ENCODE measurements at regions not wholly inside any gene's neighbourhood (a gene's known extent, or its start where the extent isn't known, plus 50 kb on each side); places are given as distances from the start of the nearest gene placed in this dataset.

DNA sequence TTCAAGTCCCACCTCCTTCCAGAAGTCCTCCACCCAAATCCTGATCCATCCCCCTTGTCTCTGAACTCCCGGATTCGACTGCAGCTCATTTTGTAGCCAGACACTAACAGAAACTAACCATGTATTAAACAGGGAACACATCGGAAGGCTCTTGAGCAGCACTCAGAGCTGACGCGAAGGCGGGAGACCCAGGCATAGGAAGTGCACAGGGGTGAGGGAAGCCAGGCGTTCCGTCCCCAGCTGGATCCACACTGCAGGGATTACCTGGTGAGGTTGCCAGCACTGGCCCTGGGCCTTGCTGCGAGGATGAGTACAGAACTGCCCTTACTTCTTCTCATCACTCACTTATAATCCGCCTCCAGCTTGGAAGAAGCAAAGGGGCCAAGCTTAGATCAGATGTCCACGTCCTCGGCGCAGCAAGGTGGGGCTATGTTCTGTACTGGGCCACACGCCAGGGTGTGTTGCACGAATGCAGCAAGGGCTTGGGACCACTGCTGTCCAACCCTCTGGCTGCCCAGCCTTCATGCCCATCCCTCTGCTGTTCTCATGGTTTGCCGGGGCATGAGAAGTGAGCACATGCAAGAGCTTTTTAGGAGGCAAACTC lies 124.2 kb upstream of the SMAD3 start:
- Histone ChIP-seq H3K36me3 (no peaks in the 10 kb centered on the region), H3K9me3 (peaks cover 0 to 15% (median 6%) of the 10 kb centered on the region in 8 donors), H3K27me3 (replicated peaks in 1 of 7) (no peaks in the 10 kb centered on the region), H3K27ac (no peak overlapping the region), H3K4me1 (peaks cover 0 to 7% (median 0%) of the 10 kb centered on the region in 6 donors), H3K4me3 (no peak overlapping the region)
- TF ChIP-seq POLR2A (IDR thresholded peaks at IDR 0.05) (no peak), POLR2AphosphoS5 (IDR thresholded peaks at IDR 0.05) (no peak)
- TF ChIP-seq, protein P1, sequence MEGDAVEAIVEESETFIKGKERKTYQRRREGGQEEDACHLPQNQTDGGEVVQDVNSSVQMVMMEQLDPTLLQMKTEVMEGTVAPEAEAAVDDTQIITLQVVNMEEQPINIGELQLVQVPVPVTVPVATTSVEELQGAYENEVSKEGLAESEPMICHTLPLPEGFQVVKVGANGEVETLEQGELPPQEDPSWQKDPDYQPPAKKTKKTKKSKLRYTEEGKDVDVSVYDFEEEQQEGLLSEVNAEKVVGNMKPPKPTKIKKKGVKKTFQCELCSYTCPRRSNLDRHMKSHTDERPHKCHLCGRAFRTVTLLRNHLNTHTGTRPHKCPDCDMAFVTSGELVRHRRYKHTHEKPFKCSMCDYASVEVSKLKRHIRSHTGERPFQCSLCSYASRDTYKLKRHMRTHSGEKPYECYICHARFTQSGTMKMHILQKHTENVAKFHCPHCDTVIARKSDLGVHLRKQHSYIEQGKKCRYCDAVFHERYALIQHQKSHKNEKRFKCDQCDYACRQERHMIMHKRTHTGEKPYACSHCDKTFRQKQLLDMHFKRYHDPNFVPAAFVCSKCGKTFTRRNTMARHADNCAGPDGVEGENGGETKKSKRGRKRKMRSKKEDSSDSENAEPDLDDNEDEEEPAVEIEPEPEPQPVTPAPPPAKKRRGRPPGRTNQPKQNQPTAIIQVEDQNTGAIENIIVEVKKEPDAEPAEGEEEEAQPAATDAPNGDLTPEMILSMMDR (IDR thresholded peaks at IDR 0.05 in 8 of 11, conservative IDR thresholded peaks at IDR 0.05 in 3 of 11), result no peak
- intact Hi-C loops (cut with DNase I; ENCODE audit: low total_unique reads), result no loop called here
- DNase-seq, result no peak
- WGBS, 5 donors, result 77 to 91% (median 84%) methylated on average over 16 of the region's 16 CpGs

DNA sequence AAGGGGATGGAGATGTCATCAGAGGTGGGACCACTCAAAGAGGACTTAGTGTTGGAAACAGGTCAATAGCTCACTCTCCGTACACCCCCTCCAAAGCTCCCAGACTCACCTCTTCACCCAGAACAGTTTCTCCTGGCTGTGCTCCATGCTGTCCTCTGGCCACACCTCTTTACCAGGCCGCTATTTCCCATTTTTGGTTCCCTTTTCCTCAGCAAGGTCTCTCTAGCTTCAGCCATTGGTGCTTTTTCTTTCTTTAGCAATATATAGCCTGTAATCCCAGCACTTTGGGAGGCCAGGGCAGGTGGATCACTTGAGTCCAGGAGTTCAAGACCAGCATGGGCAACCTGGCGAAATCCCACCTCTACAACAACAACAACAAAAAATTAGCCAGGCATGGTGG lies 123.6 kb upstream of the SMAD3 start:
- intact Hi-C loops (cut with DNase I; ENCODE audit: low total_unique reads), result no loop called here
- no peak for DNase-seq
- WGBS, 5 donors, result 65 to 86% (median 79%) methylated on average over 3 of the region's 3 CpGs
- peaks cover 0 to 12% (median under 1%) of the 10 kb centered on the region in 6 donors for H3K4me1 ChIP-seq
- H3K27ac ChIP-seq, result no peak overlapping the region
- H3K36me3 ChIP-seq, result no peaks in the 10 kb centered on the region
- no peak for TF ChIP-seq POLR2AphosphoS5 (IDR thresholded peaks at IDR 0.05)
- no peak for TF ChIP-seq POLR2A (IDR thresholded peaks at IDR 0.05)
- TF ChIP-seq, protein P1 (IDR thresholded peaks at IDR 0.05 in 8 of 11, conservative IDR thresholded peaks at IDR 0.05 in 3 of 11), result no peak
- H3K27me3 ChIP-seq (replicated peaks in 1 of 7), result no peaks in the 10 kb centered on the region
- no peak overlapping the region for H3K4me3 ChIP-seq
- H3K9me3 ChIP-seq, result peaks cover 0 to 15% (median 6%) of the 10 kb centered on the region in 8 donors

DNA sequence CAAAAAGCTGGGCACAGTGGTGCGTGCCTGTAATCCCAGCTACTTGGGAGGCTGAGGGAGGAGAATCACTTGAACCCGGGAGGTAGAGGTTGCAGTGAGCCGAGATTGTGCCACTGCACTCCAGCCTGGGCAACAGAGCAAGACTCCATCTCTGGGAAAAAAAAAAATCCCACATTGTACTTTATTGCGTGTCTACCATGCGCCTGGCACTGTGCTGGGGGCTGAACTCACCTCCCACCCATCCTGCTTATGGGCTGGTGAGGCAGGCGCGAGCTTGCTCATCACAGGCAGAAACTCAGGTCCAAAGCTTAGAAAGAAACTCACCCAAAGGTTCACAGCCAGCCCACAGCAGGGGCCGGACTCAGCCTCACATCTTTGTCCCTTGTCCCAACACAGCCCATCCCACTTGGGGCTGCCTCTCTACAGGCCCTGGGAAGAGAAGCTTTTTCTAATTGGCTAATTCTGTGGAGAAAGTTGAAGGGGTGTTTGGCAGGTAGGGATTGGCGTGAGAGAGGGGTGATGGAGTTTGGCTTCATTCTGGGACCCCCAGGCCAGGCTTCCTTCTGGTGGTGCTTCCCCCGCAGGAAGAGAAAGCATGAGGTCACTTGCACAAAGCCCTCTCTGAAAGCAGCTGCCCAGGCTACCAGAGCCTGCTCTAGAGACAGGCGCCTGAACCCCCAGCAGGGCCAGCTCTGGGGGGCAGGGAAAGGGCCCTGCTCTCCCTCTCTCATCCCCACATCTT lies 122.6 kb upstream of the SMAD3 start:
- H3K27me3 ChIP-seq (replicated peaks in 1 of 7), result no peaks in the 10 kb centered on the region
- intact Hi-C loops (cut with DNase I; ENCODE audit: low total_unique reads), result no loop called here
- no peaks in the 10 kb centered on the region for H3K36me3 ChIP-seq
- no peak for DNase-seq
- TF ChIP-seq, protein P1 (IDR thresholded peaks at IDR 0.05 in 8 of 11, conservative IDR thresholded peaks at IDR 0.05 in 3 of 11), result no peak
- no peak for TF ChIP-seq POLR2AphosphoS5 (IDR thresholded peaks at IDR 0.05)
- H3K4me1 ChIP-seq, result peaks cover 0 to 18% (median 2%) of the 10 kb centered on the region in 6 donors
- no peak overlapping the region for H3K27ac ChIP-seq
- no peak overlapping the region for H3K4me3 ChIP-seq
- H3K9me3 ChIP-seq, result peaks cover 0 to 7% (median under 1%) of the 10 kb centered on the region in 8 donors
- WGBS, 5 donors, result 85 to 96% (median 94%) methylated on average over 10 to 11 of the region's 11 CpGs

DNA sequence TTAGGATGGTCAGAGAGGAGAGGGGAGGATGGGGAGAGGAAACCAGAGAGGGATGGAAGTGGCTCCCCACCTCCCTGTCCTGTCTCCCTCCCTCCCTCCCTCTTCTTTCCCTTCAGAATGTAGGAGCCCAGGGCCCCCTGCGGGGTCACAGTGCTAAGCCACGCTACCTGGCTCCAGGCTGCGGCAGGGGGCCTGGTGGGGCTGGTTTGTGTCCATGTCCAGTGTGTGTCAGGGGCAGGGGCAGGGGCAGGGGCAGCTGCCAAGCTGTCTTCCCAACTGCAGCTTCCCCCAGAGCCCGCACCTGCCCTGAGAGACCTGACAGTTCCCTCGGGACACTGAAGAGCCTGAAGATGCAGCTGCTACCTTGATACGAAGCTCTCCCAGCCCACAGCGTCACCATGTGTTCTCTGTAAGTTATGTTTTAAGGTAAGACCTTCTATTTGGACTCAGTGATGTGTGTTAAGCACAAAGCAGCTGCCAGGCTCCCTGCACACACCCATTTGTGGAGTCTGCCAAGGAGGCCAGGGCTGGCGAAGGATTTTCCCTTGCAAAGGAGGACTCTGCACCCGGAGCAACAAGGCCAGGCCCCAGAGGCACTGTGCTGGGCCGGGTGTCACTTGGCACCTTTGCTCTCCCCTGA lies 121.8 kb upstream of the SMAD3 start:
- intact Hi-C loops (cut with DNase I; ENCODE audit: low total_unique reads), result no loop called here
- 83 to 88% (median 87%) methylated on average over 7 to 10 of the region's 10 CpGs for WGBS, 5 donors
- DNase-seq, result no peak
- H3K4me3 ChIP-seq, result no peak overlapping the region
- no peak overlapping the region for H3K27ac ChIP-seq
- peaks cover 0 to 18% (median 2%) of the 10 kb centered on the region in 6 donors for H3K4me1 ChIP-seq
- no peaks in the 10 kb centered on the region for H3K9me3 ChIP-seq
- TF ChIP-seq, protein P1 (IDR thresholded peaks at IDR 0.05 in 8 of 11, conservative IDR thresholded peaks at IDR 0.05 in 3 of 11), result no peak
- no peak for TF ChIP-seq POLR2AphosphoS5 (IDR thresholded peaks at IDR 0.05)
- no peak for TF ChIP-seq POLR2A (IDR thresholded peaks at IDR 0.05)
- H3K36me3 ChIP-seq, result no peaks in the 10 kb centered on the region
- H3K27me3 ChIP-seq (replicated peaks in 1 of 7), result no peaks in the 10 kb centered on the region

Data from spleen (tissue), 11 donors.